K562 (cell line): ENCODE measurements at regions not wholly inside any gene's neighbourhood (a gene's known extent, or its start where the extent isn't known, plus 50 kb on each side); places are given as distances from the start of the nearest gene placed in this dataset.

Experiments used
- ATAC-seq: fragments of 200-7000 bp; cut with Tn5 transposase; 3 replicates; pipeline ENCODE4 v1.9.1; 2020; ENCODE audit warnings: moderate library complexity
- BruUV-seq: library from RNA; stranded (reverse); fragments of 400-500 nt; replicated peaks from 2 replicates; lab custom pipeline; 2021; lab: Mats Ljungman, UMichigan
- CTCF ChIA-PET: fragments of 300-600 bp; formaldehyde crosslinking; extraction: SDS; loops from one replicate; lab custom pipeline; 2021; ENCODE audit warnings: low intra/inter-chr PET ratio; lab: Yijun Ruan, JAX
- POLR2A ChIA-PET: fragments of 300-600, 350-650 bp; sonication (Branson Sonifier 250); formaldehyde crosslinking; extraction: SDS; loops from one replicate; lab custom pipeline; 2021; ENCODE audit warnings: antibody characterized with exemption, inconsistent platforms; lab: Yijun Ruan, JAX
- DNase-seq, 4 experiments: peaks; one replicate each; pipeline versions ENCODE4 v3.0.0 to v3.0.0-alpha.2; 2011 to 2018; ENCODE audit warnings: low spot score in 3 of 4, mixed read lengths in 3 of 4; ENCODE audit errors: extremely low read depth in 1 of 4
- FAIRE-seq: peaks from 2 replicates; lab custom pipeline; 2011; peaks lifted over from hg19 to GRCh38; lab: Jason Lieb, UNC
- H2AFZ ChIP-seq: 2 replicates; pipeline ENCODE4 v1.6.0; 2011; ENCODE audit warnings: low read depth, low read length, control low read depth, inconsistent platforms
- H3K27ac ChIP-seq: fragments of 200-600 bp; 3 replicates; pipeline ENCODE4 v1.8.0; 2011; ENCODE audit warnings: low read depth, mild to moderate bottlenecking, control low read depth, inconsistent platforms, low read length, moderate library complexity, mixed read lengths; ENCODE audit errors: extremely low read depth
- H3K27me3 ChIP-seq, 2 experiments: fragments of 300-600 bp in 1 of 2; 2 replicates in 1 of 2; 3 replicates in 1 of 2; pipeline versions ENCODE4 v1.6.0 to v1.8.0; 2011; ENCODE audit warnings: inconsistent platforms in 2 of 2, low read length in 2 of 2, mild to moderate bottlenecking in 1 of 2, mixed read lengths in 1 of 2, moderate library complexity in 1 of 2; ENCODE audit not compliant: control insufficient read depth in 2 of 2, insufficient read depth in 2 of 2
- H3K36me3 ChIP-seq: fragments of 300-600 bp; 3 replicates; pipeline ENCODE4 v1.8.0; 2011; ENCODE audit warnings: mild to moderate bottlenecking, low read length, inconsistent platforms; ENCODE audit not compliant: control insufficient read depth, insufficient read depth
- H3K4me1 ChIP-seq, 2 experiments: fragments of 200-600 bp in 1 of 2; replicated peaks in 1 of 2; 2 replicates in 1 of 2; 3 replicates in 1 of 2; pipeline versions ENCODE4 v1.5.1 to v1.8.0; 2011; ENCODE audit warnings: inconsistent platforms in 2 of 2, low read length in 2 of 2, mild to moderate bottlenecking in 1 of 2, mixed read lengths in 1 of 2, moderate library complexity in 1 of 2; ENCODE audit not compliant: control insufficient read depth in 2 of 2, insufficient read depth in 2 of 2
- H3K4me2 ChIP-seq: 2 replicates; pipeline ENCODE4 v1.6.1; 2011; ENCODE audit warnings: low read length, control low read depth, inconsistent platforms, mixed read lengths; ENCODE audit not compliant: insufficient read depth
- H3K4me3 ChIP-seq: fragments of 200-600 bp; sonication (generic), shearing (Covaris generic); 2 replicates; pipeline ENCODE4 v1.5.1; 2016; ENCODE audit warnings: control low read depth, inconsistent platforms
- H3K79me2 ChIP-seq: fragments of 200-600 bp; 3 replicates; pipeline ENCODE4 v1.8.0; 2011; ENCODE audit warnings: low read length, inconsistent platforms; ENCODE audit not compliant: control insufficient read depth, insufficient read depth
- H3K9ac ChIP-seq, 2 experiments: 2 replicates each; pipeline versions ENCODE4 v1.6.0 to v1.6.1; 2011; ENCODE audit warnings: low read depth in 2 of 2, low read length in 2 of 2, control low read depth in 1 of 2, inconsistent platforms in 1 of 2, mild to moderate bottlenecking in 1 of 2, mixed read lengths in 1 of 2; ENCODE audit not compliant: insufficient read depth in 1 of 2
- H3K9me1 ChIP-seq: one replicate; pipeline ENCODE4 v1.6.0; 2011; ENCODE audit warnings: inconsistent platforms, mild to moderate bottlenecking, low read length, moderate library complexity; ENCODE audit not compliant: control insufficient read depth, insufficient read depth
- H3K9me3 ChIP-seq: replicated peaks from 2 replicates; pipeline ENCODE4 v1.5.1; 2011; ENCODE audit warnings: low read depth, low read length, inconsistent platforms; ENCODE audit not compliant: control insufficient read depth, insufficient read depth
- H4K20me1 ChIP-seq: replicated peaks from 2 replicates; pipeline ENCODE4 v1.6.1; 2011; ENCODE audit warnings: low read length, inconsistent platforms, mixed read lengths; ENCODE audit not compliant: control insufficient read depth, insufficient read depth
- PREB ChIP-seq: sonication (generic); formaldehyde crosslinking; IDR thresholded peaks from 2 replicates; pipeline ENCODE4 v1.8.1; 2023; ENCODE audit warnings: mild to moderate bottlenecking, missing genetic modification reagents
- TBP ChIP-seq: optimal IDR thresholded peaks from 2 replicates; pipeline ENCODE3; 2011; ENCODE audit warnings: low read depth, low read length, improper control_type of control experiment
- THAP7 ChIP-seq: fragments of 250-450 bp; sonication (Bioruptor Pico); IDR thresholded peaks from 2 replicates; pipeline ENCODE4 v1.5.0; 2021
- ZNF408 ChIP-seq: fragments of 250-450 bp; sonication (Bioruptor Pico); IDR thresholded peaks from 2 replicates; pipeline ENCODE4 v1.4.0; 2020; ENCODE audit warnings: low read depth, mild to moderate bottlenecking, moderate library complexity
- WGBS: fragments of 100-300 bp; shearing (Covaris generic); methylation state at CpG from one replicate; pipeline ENCODE4 v1.1.6; 2016; ENCODE audit warnings: low coverage, mixed read lengths; ENCODE audit not compliant: insufficient coverage; ENCODE audit errors: missing lambda C conversion rate; 5-methylcytosine and 5-hydroxymethylcytosine counted together
- in situ Hi-C: fragments of 300-500 bp; cut with MboI; formaldehyde crosslinking; loops from 4 replicates; pipeline ENCODE4 v1.15.0; 2018; ENCODE audit warnings: inconsistent platforms, mixed read lengths
- intact Hi-C: fragments of 100-400 bp; cut with micrococcal nuclease; formaldehyde crosslinking; loops from 2 replicates; pipeline ENCODE4 v1.14.2; 2022
- TF ChIP-seq, protein P1 (sequence below), 2 experiments: fragments of 150-350 bp in 1 of 2; IDR thresholded peaks; 2 replicates each; pipeline ENCODE4 v1.6.1; 2012 to 2016; ENCODE audit warnings: low read depth in 2 of 2, low read length in 2 of 2, mild to moderate bottlenecking in 1 of 2, moderate library complexity in 1 of 2

DNA sequence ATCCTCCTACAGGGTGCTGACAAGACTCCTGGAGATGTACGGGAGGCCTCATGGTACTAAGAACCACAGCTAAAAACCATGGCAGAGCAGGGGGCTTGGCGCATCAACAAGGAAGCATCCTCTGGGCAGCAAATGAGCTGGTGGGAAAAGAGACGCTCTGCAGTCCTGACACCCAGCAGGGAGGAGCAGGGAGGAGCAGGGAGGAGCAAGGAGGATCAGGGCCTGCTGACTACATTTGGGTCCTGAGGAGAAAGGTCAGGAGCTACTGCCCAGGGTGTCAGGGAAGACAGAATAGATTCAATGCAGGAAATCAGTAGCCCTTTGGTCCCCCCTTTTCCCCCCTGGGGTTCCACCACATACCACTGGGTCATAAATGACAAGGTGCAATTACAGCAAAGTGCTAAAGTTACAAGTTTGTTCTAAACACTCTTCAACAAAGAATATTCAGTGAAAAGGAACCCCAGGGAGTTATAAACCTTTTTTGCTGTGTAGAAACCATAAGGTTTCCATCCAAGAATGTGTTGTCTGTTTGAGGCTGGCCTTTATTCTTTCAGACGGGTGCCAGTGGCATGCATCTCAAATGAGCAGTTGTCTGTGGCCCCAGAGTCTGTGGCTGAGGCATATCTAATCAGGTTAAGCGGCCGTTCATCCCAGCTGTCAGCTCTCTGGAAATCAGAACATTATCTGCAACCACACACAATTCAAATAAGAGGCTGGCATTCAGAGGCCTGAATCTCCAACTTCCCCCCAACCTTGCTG lies 325.0 kb downstream of the CDC5L start:
- no peak for DNase-seq
- no peaks in the 10 kb centered on the region; the same call in 1 of the 2 replicates for H4K20me1 ChIP-seq
- no peaks in the 10 kb centered on the region for H3K36me3 ChIP-seq
- no peak for FAIRE-seq
- H3K4me2 ChIP-seq: no peak overlapping the region
- intact Hi-C loops (no loop called here), in situ Hi-C loops (no loop called here)
- H3K9ac ChIP-seq: no peak overlapping the region
- H3K9me1 ChIP-seq: no peaks in the 10 kb centered on the region
- ChIA-PET POLR2A (interaction anchor here (1.1 kb wide), 1 partner anchor 12 kb away, joined by 3 read pairs; no protein-coding TSS in a partner anchor), CTCF (no interaction called here)
- WGBS: 0% methylated on average over 6 of the region's 6 CpGs
- ATAC-seq: no peak
- H3K79me2 ChIP-seq: no peaks in the 10 kb centered on the region
- no peak overlapping the region for H3K4me3 ChIP-seq
- no TSS peak for BruUV-seq
- no peaks in the 10 kb centered on the region for H3K4me1 ChIP-seq
- peaks cover 0 to 6% of the 10 kb centered on the region in 2 experiments; a peak in 1 of 5 replicates for H3K27me3 ChIP-seq
- H3K27ac ChIP-seq: no peak overlapping the region
- H2AFZ ChIP-seq: no peak overlapping the region
- no peak for TF ChIP-seq TBP
- TF ChIP-seq, protein P1, sequence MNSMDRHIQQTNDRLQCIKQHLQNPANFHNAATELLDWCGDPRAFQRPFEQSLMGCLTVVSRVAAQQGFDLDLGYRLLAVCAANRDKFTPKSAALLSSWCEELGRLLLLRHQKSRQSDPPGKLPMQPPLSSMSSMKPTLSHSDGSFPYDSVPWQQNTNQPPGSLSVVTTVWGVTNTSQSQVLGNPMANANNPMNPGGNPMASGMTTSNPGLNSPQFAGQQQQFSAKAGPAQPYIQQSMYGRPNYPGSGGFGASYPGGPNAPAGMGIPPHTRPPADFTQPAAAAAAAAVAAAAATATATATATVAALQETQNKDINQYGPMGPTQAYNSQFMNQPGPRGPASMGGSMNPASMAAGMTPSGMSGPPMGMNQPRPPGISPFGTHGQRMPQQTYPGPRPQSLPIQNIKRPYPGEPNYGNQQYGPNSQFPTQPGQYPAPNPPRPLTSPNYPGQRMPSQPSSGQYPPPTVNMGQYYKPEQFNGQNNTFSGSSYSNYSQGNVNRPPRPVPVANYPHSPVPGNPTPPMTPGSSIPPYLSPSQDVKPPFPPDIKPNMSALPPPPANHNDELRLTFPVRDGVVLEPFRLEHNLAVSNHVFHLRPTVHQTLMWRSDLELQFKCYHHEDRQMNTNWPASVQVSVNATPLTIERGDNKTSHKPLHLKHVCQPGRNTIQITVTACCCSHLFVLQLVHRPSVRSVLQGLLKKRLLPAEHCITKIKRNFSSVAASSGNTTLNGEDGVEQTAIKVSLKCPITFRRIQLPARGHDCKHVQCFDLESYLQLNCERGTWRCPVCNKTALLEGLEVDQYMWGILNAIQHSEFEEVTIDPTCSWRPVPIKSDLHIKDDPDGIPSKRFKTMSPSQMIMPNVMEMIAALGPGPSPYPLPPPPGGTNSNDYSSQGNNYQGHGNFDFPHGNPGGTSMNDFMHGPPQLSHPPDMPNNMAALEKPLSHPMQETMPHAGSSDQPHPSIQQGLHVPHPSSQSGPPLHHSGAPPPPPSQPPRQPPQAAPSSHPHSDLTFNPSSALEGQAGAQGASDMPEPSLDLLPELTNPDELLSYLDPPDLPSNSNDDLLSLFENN (IDR thresholded peaks at IDR 0.05; ENCODE audit: low read depth in 2 of 2, low read length in 2 of 2): no peak
- TF ChIP-seq PREB (CRISPR knock-in tag): no peak
- TF ChIP-seq ZNF408 (CRISPR knock-in tag): no peak
- TF ChIP-seq THAP7 (CRISPR knock-in tag): no peak
- H3K9me3 ChIP-seq: no peaks in the 10 kb centered on the region
